ENCODE measurements at regions not wholly inside any gene's neighbourhood (a gene's known extent, or its start where the extent isn't known, plus 50 kb on each side); places are given as distances from the start of the nearest gene placed in this dataset.

DNA sequence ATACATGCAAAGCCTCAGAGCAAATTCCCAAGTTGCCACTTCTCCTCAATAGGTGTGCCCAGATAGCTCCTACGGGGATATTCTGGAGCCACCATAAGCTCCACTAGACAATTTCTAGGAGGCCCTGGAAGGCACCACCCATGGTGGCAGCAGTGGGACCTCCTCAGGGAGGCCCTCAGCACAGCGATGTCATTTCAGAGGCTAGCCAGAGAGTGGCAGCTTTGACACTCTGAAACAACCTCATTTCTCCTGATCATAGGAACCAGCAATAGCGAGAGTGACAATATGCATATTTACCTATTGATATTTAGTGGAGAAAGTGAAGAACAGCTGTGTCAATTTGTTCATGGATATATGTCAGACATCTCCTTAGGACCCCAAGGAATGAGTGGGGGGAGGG, 612.3 kb downstream of the SOX5 start:
- TF ChIP-seq EZH2phosphoT487 (IDR thresholded peaks at IDR 0.05; ENCODE audit: borderline replicate concordance, low read length): no peak
- TF ChIP-seq, protein P1, sequence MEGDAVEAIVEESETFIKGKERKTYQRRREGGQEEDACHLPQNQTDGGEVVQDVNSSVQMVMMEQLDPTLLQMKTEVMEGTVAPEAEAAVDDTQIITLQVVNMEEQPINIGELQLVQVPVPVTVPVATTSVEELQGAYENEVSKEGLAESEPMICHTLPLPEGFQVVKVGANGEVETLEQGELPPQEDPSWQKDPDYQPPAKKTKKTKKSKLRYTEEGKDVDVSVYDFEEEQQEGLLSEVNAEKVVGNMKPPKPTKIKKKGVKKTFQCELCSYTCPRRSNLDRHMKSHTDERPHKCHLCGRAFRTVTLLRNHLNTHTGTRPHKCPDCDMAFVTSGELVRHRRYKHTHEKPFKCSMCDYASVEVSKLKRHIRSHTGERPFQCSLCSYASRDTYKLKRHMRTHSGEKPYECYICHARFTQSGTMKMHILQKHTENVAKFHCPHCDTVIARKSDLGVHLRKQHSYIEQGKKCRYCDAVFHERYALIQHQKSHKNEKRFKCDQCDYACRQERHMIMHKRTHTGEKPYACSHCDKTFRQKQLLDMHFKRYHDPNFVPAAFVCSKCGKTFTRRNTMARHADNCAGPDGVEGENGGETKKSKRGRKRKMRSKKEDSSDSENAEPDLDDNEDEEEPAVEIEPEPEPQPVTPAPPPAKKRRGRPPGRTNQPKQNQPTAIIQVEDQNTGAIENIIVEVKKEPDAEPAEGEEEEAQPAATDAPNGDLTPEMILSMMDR (IDR thresholded peaks at IDR 0.05; ENCODE audit: low read depth, low read length, poor library complexity, severe bottlenecking): no peak
